IMR-90 (cell line): ENCODE measurements at regions not wholly inside any gene's neighbourhood (a gene's known extent, or its start where the extent isn't known, plus 50 kb on each side); places are given as distances from the start of the nearest gene placed in this dataset.

Experiments used
- ATAC-seq: fragments of 200-7000 bp; cut with Tn5 transposase; 2 replicates; pipeline ENCODE4 v1.9.1; 2020; ENCODE audit warnings: low read depth, mild to moderate bottlenecking, moderate library complexity
- BruUV-seq: library from RNA; stranded (reverse); fragments of 400-500 nt; replicated peaks from 2 replicates; lab custom pipeline; 2021; lab: Mats Ljungman, UMichigan
- CTCF ChIA-PET: fragments of 300-600 bp; formaldehyde crosslinking; extraction: SDS; loops from one replicate; lab custom pipeline; 2021; ENCODE audit warnings: antibody characterized with exemption; lab: Yijun Ruan, JAX
- POLR2A ChIA-PET: fragments of 300-600 bp; sonication (Branson Sonifier 250); formaldehyde crosslinking; loops from one replicate; lab custom pipeline; 2022; ENCODE audit warnings: antibody characterized with exemption; ENCODE audit not compliant: unreplicated experiment; lab: Charles Lee
- DNase-seq: peaks from one replicate; pipeline ENCODE4 v3.0.0; 2013
- H2AFZ ChIP-seq: replicated peaks from 2 replicates; pipeline ENCODE3; 2013; ENCODE audit warnings: low read length, mild to moderate bottlenecking; ENCODE audit not compliant: poor library complexity
- H2AK5ac ChIP-seq: 2 replicates; pipeline ENCODE4 v1.6.1; 2013; ENCODE audit warnings: low read depth, low read length, inconsistent platforms
- H2AK9ac ChIP-seq: replicated peaks from 2 replicates; pipeline ENCODE3; 2013; ENCODE audit warnings: mild to moderate bottlenecking, low read depth, low read length, moderate library complexity; ENCODE audit not compliant: poor library complexity
- H2BK120ac ChIP-seq: 2 replicates; pipeline ENCODE4 v1.6.1; 2013; ENCODE audit warnings: low read depth, low read length, inconsistent platforms
- H2BK15ac ChIP-seq: 3 replicates; pipeline ENCODE4 v1.6.1; 2013; ENCODE audit warnings: low read depth, low read length, inconsistent platforms
- H2BK20ac ChIP-seq: 2 replicates; pipeline ENCODE4 v1.6.1; 2013; ENCODE audit warnings: low read depth, mild to moderate bottlenecking, inconsistent platforms, low read length, moderate library complexity
- H2BK5ac ChIP-seq: 2 replicates; pipeline ENCODE4 v1.6.1; 2013; ENCODE audit warnings: mild to moderate bottlenecking, low read depth, low read length, inconsistent platforms; ENCODE audit not compliant: poor library complexity, severe bottlenecking
- H3K14ac ChIP-seq: replicated peaks from 2 replicates; pipeline ENCODE4 v1.6.1; 2013; ENCODE audit warnings: low read depth, low read length, inconsistent platforms
- H3K18ac ChIP-seq: 2 replicates; pipeline ENCODE4 v1.6.1; 2013; ENCODE audit warnings: low read depth, low read length, control low read depth
- H3K23ac ChIP-seq: 2 replicates; pipeline ENCODE4 v1.6.1; 2013; ENCODE audit warnings: low read depth, low read length, inconsistent platforms
- H3K27ac ChIP-seq: 2 replicates; pipeline ENCODE4 v1.5.1; 2013; ENCODE audit warnings: mild to moderate bottlenecking, control low read depth, low read length; ENCODE audit not compliant: insufficient read depth
- H3K27me3 ChIP-seq: 2 replicates; pipeline ENCODE4 v1.6.1; 2013; ENCODE audit warnings: low read length; ENCODE audit not compliant: control insufficient read depth, insufficient read depth
- H3K36me3 ChIP-seq: 2 replicates; pipeline ENCODE4 v1.6.1; 2013; ENCODE audit warnings: low read length, mixed read lengths; ENCODE audit not compliant: control insufficient read depth, insufficient read depth
- H3K4ac ChIP-seq: 2 replicates; pipeline ENCODE4 v1.6.1; 2013; ENCODE audit warnings: low read depth, low read length, inconsistent platforms
- H3K4me1 ChIP-seq: 2 replicates; pipeline ENCODE4 v1.6.1; 2013; ENCODE audit warnings: low read length, mixed read lengths; ENCODE audit not compliant: control insufficient read depth, insufficient read depth
- H3K4me2 ChIP-seq: 2 replicates; pipeline ENCODE4 v1.6.1; 2013; ENCODE audit warnings: low read depth, mild to moderate bottlenecking, control low read depth, low read length, moderate library complexity
- H3K4me3 ChIP-seq: 2 replicates; pipeline ENCODE4 v1.5.1; 2013; ENCODE audit warnings: low read depth, mild to moderate bottlenecking, control low read depth, low read length, moderate library complexity; ENCODE audit not compliant: insufficient read depth
- H3K56ac ChIP-seq: 2 replicates; pipeline ENCODE4 v1.6.1; 2013; ENCODE audit warnings: low read length, inconsistent platforms; ENCODE audit not compliant: insufficient read depth; ENCODE audit errors: extremely low read depth
- H3K79me1 ChIP-seq, 2 experiments: 2 replicates each; pipeline ENCODE4 v1.6.1; 2013; ENCODE audit warnings: low read length in 2 of 2, inconsistent platforms in 1 of 2, low read depth in 1 of 2
- H3K9ac ChIP-seq: 2 replicates; pipeline ENCODE4 v1.6.1; 2013; ENCODE audit warnings: low read depth, low read length, control low read depth
- H3K9me1 ChIP-seq: 2 replicates; pipeline ENCODE4 v1.6.1; 2013; ENCODE audit warnings: low read length, inconsistent platforms; ENCODE audit not compliant: insufficient read depth
- H3K9me3 ChIP-seq: 2 replicates; pipeline ENCODE4 v1.6.1; 2013; ENCODE audit warnings: low read length; ENCODE audit not compliant: control insufficient read depth, insufficient read depth
- H4K20me1 ChIP-seq: 2 replicates; pipeline ENCODE4 v1.6.1; 2013; ENCODE audit warnings: low read length, inconsistent platforms; ENCODE audit not compliant: insufficient read depth
- H4K5ac ChIP-seq: 2 replicates; pipeline ENCODE4 v1.6.1; 2013; ENCODE audit warnings: mild to moderate bottlenecking, low read depth, low read length, control low read depth
- H4K8ac ChIP-seq, 2 experiments: 2 replicates each; pipeline ENCODE4 v1.6.1; 2013; ENCODE audit warnings: low read depth in 2 of 2, low read length in 2 of 2, control low read depth in 1 of 2, inconsistent platforms in 1 of 2
- H4K91ac ChIP-seq: 2 replicates; pipeline ENCODE4 v1.6.1; 2013; ENCODE audit warnings: low read depth, low read length, inconsistent platforms; ENCODE audit not compliant: insufficient read depth
- CEBPB ChIP-seq: IDR thresholded peaks from 2 replicates; pipeline ENCODE4 v1.6.1; 2012; ENCODE audit warnings: low read depth, low read length, improper control_type of control experiment
- CHD1 ChIP-seq: IDR thresholded peaks from 2 replicates; pipeline ENCODE4 v1.6.1; 2012; ENCODE audit warnings: low read depth, low read length, improper control_type of control experiment
- MAFK ChIP-seq: IDR thresholded peaks from 2 replicates; pipeline ENCODE4 v1.6.1; 2012; ENCODE audit warnings: low read depth, low read length, improper control_type of control experiment
- MXI1 ChIP-seq: IDR thresholded peaks from 2 replicates; pipeline ENCODE4 v1.6.1; 2012; ENCODE audit warnings: low read depth, mild to moderate bottlenecking, low read length, moderate library complexity, borderline replicate concordance
- NFE2L2 ChIP-seq: fragments of 150-350 bp; IDR thresholded peaks from 2 replicates; pipeline ENCODE4 v1.6.1; 2016; ENCODE audit warnings: low read depth, mild to moderate bottlenecking, low read length
- RCOR1 ChIP-seq: IDR thresholded peaks from 2 replicates; pipeline ENCODE4 v1.6.1; 2012; ENCODE audit warnings: mild to moderate bottlenecking, low read length, improper control_type of control experiment; ENCODE audit not compliant: insufficient replicate concordance
- RFX5 ChIP-seq: IDR thresholded peaks from 2 replicates; pipeline ENCODE4 v1.8.0; 2012; ENCODE audit warnings: low read depth, mild to moderate bottlenecking, low read length, moderate library complexity
- SMC3 ChIP-seq: fragments of 150-350 bp; IDR thresholded peaks from 2 replicates; pipeline ENCODE4 v1.6.1; 2016; ENCODE audit warnings: low read depth, mild to moderate bottlenecking, antibody characterized with exemption, low read length, moderate library complexity
- USF2 ChIP-seq: fragments of 150-350 bp; IDR thresholded peaks from 2 replicates; pipeline ENCODE4 v1.6.1; 2017; ENCODE audit warnings: mild to moderate bottlenecking, antibody characterized with exemption, low read length, low read depth
- WGBS, 2 experiments: methylation state at CpG; one replicate each; pipeline versions ENCODE4 v1.1.5 to v1.1.7; 2013; ENCODE audit warnings: missing lambda C conversion rate in 2 of 2; ENCODE audit not compliant: insufficient read length in 1 of 2; ENCODE audit errors: extremely low coverage in 2 of 2; 5-methylcytosine and 5-hydroxymethylcytosine counted together
- dilution Hi-C: fragments of 300-500 bp; cut with HindIII; formaldehyde crosslinking; loops from one replicate; pipeline ENCODE4 v1.14.3; 2018; ENCODE audit warnings: low sequenced_read_pairs; ENCODE audit not compliant: unreplicated experiment
- in situ Hi-C: fragments of 300-500 bp; cut with MboI; formaldehyde crosslinking; loops from 3 replicates; pipeline ENCODE4 v1.14.3; 2019; ENCODE audit warnings: low sequenced_read_pairs, inconsistent platforms, mixed read lengths
- intact Hi-C: fragments of 100-400 bp; cut with micrococcal nuclease; formaldehyde crosslinking; loops from 2 replicates; pipeline ENCODE4 v1.10.0; 2022
- TF ChIP-seq, protein P1 (sequence below): fragments of 150-350 bp; IDR thresholded peaks from 2 replicates; pipeline ENCODE4 v1.6.1; 2016; ENCODE audit warnings: low read depth, mild to moderate bottlenecking, low read length, moderate library complexity, borderline replicate concordance

- WGBS, 2 experiments, result no CpG with 5 or more reads among the region's 3 CpGs
- no peak overlapping the region for H3K4ac ChIP-seq
Observed at GRCh38 chrX:53883196-53883595, 161.1 kb downstream of the PHF8 start.

More at GRCh38 chrX:53883196-53883595, 161.1 kb downstream of the PHF8 start:
- dilution Hi-C loops (no loop called here), intact Hi-C loops (no loop called here), in situ Hi-C loops (no loop called here)
- Histone ChIP-seq H3K9me3 (no peaks in the 10 kb centered on the region), H4K8ac (no peak overlapping the region), H3K9me1 (no peaks in the 10 kb centered on the region), H3K56ac (no peak overlapping the region), H3K27ac (no peak overlapping the region), H3K4me2 (no peak overlapping the region), H2BK15ac (no peak overlapping the region), H3K36me3 (no peaks in the 10 kb centered on the region), H2AK5ac (no peak overlapping the region), H2AFZ (no peak overlapping the region), H2BK5ac (no peak overlapping the region), H3K4me3 (no peak overlapping the region), H4K20me1 (no peaks in the 10 kb centered on the region), H2BK20ac (no peak overlapping the region), H3K79me1 (no peaks in the 10 kb centered on the region), H3K9ac (no peak overlapping the region), H4K5ac (no peak overlapping the region), H3K27me3 (peaks cover 2% of the 10 kb centered on the region; the same call in 1 of the 2 replicates), H3K18ac (no peak overlapping the region), H3K23ac (no peak overlapping the region), H2BK120ac (no peak overlapping the region), H3K14ac (no peak overlapping the region), H4K91ac (no peak overlapping the region), H2AK9ac (no peak overlapping the region), H3K4me1 (no peaks in the 10 kb centered on the region)
- TF ChIP-seq MAFK (no peak), CEBPB (no peak), CHD1 (no peak), RCOR1 (no peak), USF2 (no peak), NFE2L2 (no peak), RFX5 (no peak), SMC3 (no peak), MXI1 (no peak)
- TF ChIP-seq, protein P1, sequence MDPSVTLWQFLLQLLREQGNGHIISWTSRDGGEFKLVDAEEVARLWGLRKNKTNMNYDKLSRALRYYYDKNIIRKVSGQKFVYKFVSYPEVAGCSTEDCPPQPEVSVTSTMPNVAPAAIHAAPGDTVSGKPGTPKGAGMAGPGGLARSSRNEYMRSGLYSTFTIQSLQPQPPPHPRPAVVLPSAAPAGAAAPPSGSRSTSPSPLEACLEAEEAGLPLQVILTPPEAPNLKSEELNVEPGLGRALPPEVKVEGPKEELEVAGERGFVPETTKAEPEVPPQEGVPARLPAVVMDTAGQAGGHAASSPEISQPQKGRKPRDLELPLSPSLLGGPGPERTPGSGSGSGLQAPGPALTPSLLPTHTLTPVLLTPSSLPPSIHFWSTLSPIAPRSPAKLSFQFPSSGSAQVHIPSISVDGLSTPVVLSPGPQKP, result no peak
- ChIA-PET POLR2A (no interaction called here), CTCF (no interaction called here)
- no TSS peak for BruUV-seq
- DNase-seq (no peak), ATAC-seq (no peak)
